Thoracic aorta (tissue), 2 donors: ENCODE measurements at regions not wholly inside any gene's neighbourhood (a gene's known extent, or its start where the extent isn't known, plus 50 kb on each side); places are given as distances from the start of the nearest gene placed in this dataset.

Source experiments
- ATAC-seq: fragments of 150-250 bp; one replicate; pipeline ENCODE4 v1.8.0; 2017; ENCODE audit warnings: low read depth; ENCODE audit not compliant: insufficient number of reproducible peaks, low FRiP score
- DNase-seq: peaks from one replicate; pipeline ENCODE4 v3.0.0-alpha.2; 2020; ENCODE audit warnings: low spot score
- H3K27ac ChIP-seq, 2 donors: fragments of 200-600 bp; sonication (generic); 1 replicate in 1 of 2; 2 replicates in 1 of 2; pipeline ENCODE4 v1.5.1; 2016; ENCODE audit warnings: mild to moderate bottlenecking in 2 of 2, moderate library complexity in 2 of 2
- H3K27me3 ChIP-seq: fragments of 200-600 bp; sonication (generic); replicated peaks from 2 replicates; pipeline ENCODE4 v1.6.0; 2016; ENCODE audit warnings: mild to moderate bottlenecking; ENCODE audit not compliant: insufficient read depth
- H3K36me3 ChIP-seq: fragments of 200-600 bp; sonication (generic); one replicate; pipeline ENCODE4 v1.5.1; 2016
- H3K4me1 ChIP-seq, 2 donors: fragments of 200-600 bp; sonication (generic); 1 replicate in 1 of 2; 2 replicates in 1 of 2; pipeline versions ENCODE4 v1.5.1 to v1.6.0; 2016; ENCODE audit warnings: low read depth in 2 of 2, mild to moderate bottlenecking in 1 of 2; ENCODE audit not compliant: control insufficient read depth in 1 of 2
- H3K4me3 ChIP-seq: fragments of 200-600 bp; sonication (generic); 2 replicates; pipeline ENCODE4 v1.5.1; 2016; ENCODE audit warnings: mild to moderate bottlenecking
- H3K9me3 ChIP-seq: fragments of 200-600 bp; sonication (generic); 2 replicates; pipeline ENCODE4 v1.5.1; 2016
- TF ChIP-seq, protein P1 (sequence below): fragments of 200-600 bp; sonication (generic); IDR thresholded peaks from one replicate; pipeline ENCODE4 v1.5.1; 2019; ENCODE audit warnings: antibody characterized with exemption

- H3K4me3 ChIP-seq: no peak overlapping the region
- H3K4me1 ChIP-seq: no peaks in the 10 kb centered on the region
- no peak overlapping the region for H3K27ac ChIP-seq
- H3K9me3 ChIP-seq: no peaks in the 10 kb centered on the region
- ATAC-seq (no peak), DNase-seq (no peak)
- H3K36me3 ChIP-seq: no peaks in the 10 kb centered on the region
- TF ChIP-seq, protein P1, sequence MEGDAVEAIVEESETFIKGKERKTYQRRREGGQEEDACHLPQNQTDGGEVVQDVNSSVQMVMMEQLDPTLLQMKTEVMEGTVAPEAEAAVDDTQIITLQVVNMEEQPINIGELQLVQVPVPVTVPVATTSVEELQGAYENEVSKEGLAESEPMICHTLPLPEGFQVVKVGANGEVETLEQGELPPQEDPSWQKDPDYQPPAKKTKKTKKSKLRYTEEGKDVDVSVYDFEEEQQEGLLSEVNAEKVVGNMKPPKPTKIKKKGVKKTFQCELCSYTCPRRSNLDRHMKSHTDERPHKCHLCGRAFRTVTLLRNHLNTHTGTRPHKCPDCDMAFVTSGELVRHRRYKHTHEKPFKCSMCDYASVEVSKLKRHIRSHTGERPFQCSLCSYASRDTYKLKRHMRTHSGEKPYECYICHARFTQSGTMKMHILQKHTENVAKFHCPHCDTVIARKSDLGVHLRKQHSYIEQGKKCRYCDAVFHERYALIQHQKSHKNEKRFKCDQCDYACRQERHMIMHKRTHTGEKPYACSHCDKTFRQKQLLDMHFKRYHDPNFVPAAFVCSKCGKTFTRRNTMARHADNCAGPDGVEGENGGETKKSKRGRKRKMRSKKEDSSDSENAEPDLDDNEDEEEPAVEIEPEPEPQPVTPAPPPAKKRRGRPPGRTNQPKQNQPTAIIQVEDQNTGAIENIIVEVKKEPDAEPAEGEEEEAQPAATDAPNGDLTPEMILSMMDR: no peak
- no peaks in the 10 kb centered on the region for H3K27me3 ChIP-seq
Measured at GRCh38 chr7:42858570-42858969, 53.3 kb downstream of the C7orf25 start.

DNA sequence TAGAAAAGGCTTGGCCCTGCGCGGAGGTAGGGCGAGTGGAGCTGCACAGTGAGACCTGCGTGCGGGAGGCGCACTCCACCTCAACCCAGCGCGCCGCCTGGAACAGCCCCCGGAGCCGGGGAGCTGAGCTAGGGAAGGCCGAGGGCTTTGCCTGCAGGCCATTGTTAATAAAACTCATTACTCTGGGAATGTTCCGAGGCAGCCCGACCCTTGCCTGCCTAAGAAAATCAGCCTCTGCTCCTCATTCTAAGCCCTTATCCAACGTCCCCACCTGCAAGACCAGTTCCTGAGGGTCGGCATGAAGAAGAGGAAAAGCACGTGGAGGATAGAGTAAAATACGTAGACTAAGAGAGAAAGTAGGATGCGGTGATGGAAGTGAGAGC, 55.3 kb downstream of the C7orf25 start:
- DNase-seq (no peak), ATAC-seq (no peak)
- no peaks in the 10 kb centered on the region for H3K9me3 ChIP-seq
- H3K27me3 ChIP-seq: no peaks in the 10 kb centered on the region
- no peak overlapping the region for H3K27ac ChIP-seq
- no peaks in the 10 kb centered on the region for H3K4me1 ChIP-seq
- peak overlapping the region; percentile 70 for H3K4me3 ChIP-seq
- no peaks in the 10 kb centered on the region for H3K36me3 ChIP-seq
- TF ChIP-seq, protein P1: no peak

DNA sequence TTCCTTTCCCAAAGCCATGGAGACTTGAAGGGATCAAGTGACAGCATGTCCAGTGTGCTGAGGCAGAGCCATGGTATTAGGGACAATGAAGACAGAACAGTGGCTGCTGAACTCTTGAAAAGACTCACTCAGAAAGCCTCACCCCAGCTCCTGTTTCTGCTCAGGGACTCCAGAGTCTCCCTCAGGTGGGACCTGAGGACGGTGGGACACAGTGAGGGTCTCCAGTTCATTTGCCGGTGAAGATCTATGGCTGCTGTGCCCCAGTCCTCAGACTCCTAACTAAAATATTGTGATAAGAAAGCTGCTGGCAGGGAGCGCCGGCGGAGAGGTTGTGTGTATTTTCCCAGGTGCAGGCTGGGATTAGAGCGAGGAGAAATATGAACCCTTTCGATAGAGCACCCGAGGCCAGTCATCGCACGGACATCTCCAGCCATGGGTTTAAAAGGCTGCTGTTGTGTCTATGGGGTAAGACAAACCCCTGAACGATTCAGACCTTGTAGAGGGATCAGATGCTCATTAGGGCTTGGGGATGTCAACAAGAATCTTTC, 57.2 kb downstream of the C7orf25 start:
- H3K4me3 ChIP-seq: no peak overlapping the region
- no peak for ATAC-seq
- no peaks in the 10 kb centered on the region for H3K27me3 ChIP-seq
- TF ChIP-seq, protein P1: no peak
- no peak for DNase-seq
- H3K27ac ChIP-seq: no peak overlapping the region
- H3K4me1 ChIP-seq: no peaks in the 10 kb centered on the region
- H3K9me3 ChIP-seq: no peaks in the 10 kb centered on the region
- no peaks in the 10 kb centered on the region for H3K36me3 ChIP-seq

DNA sequence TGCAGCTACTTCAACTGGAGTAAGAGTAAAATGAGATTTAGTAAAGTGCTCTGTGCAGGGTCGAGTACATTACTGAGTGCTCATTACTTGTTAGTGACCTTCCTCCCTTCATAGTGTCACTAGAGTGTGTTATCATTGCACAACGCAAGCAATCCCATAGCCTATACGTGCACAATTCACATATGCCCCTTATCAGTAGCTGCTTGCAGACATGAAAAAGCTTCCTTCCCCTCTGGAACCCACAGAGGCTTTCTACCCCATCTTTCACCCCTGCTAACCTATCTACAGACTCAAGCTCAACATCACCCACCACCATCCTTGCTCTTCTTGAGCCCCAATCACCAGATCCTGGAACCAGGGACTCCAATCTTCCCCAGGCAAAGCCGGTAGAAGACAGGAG, 59.3 kb downstream of the C7orf25 start:
- H3K27ac ChIP-seq: no peak overlapping the region
- no peaks in the 10 kb centered on the region for H3K36me3 ChIP-seq
- no peak for DNase-seq
- H3K27me3 ChIP-seq: no peaks in the 10 kb centered on the region
- H3K9me3 ChIP-seq: no peaks in the 10 kb centered on the region
- no peak overlapping the region for H3K4me3 ChIP-seq
- no peaks in the 10 kb centered on the region for H3K4me1 ChIP-seq
- TF ChIP-seq, protein P1: no peak
- ATAC-seq: no peak

DNA sequence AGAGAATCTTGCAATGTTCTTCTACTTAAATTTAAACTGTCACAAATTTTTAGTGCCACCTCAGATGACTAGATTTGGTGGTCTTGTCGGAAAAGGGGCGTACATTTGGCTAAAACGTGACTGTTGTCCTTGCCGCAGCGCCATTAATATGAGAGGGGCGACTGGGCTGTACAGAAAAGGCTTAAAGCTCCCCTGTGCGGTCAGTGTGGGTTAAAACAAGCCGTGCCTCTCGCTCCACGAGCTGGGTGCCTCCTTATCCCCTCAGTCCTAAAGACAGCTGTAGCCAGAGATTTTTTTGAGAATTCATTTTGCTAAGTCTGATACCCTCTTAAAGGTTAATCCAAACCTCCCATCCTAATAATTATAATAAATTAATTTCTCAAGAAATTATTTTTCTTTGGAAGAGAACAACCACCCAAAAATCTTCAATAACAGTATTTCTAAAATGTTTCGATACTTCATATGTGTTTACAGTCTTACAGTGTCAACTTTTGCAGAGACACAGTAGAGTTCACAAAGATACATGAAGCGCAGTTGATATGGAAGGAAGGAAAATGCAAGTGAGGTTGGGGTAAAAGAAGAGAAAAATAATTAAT, 68.6 kb downstream of the C7orf25 start:
- Histone ChIP-seq H3K4me3 (peak overlapping the region; percentile 38), H3K27me3 (no peaks in the 10 kb centered on the region), H3K9me3 (no peaks in the 10 kb centered on the region), H3K4me1 (no peaks in the 10 kb centered on the region), H3K36me3 (no peaks in the 10 kb centered on the region), H3K27ac (no peak overlapping the region)
- ATAC-seq (no peak), DNase-seq (no peak)
- TF ChIP-seq, protein P1: peak; percentile 35
